HG03342 (cell line): ENCODE measurements at regions not wholly inside any gene's neighbourhood (a gene's known extent, or its start where the extent isn't known, plus 50 kb on each side); places are given as distances from the start of the nearest gene placed in this dataset.
"Not testable (repeated sequence)": the region's sequence is repeated elsewhere in the genome, so short reads cannot be mapped to it uniquely, and the experiment has no call there.

ENCODE experiments used
- ATAC-seq: cut with Tn5 transposase; IDR thresholded peaks from one replicate; pipeline ENCODE4 v1.9.1; 2021; ENCODE audit warnings: mild to moderate bottlenecking, moderate library complexity; ENCODE audit not compliant: unreplicated experiment

DNA sequence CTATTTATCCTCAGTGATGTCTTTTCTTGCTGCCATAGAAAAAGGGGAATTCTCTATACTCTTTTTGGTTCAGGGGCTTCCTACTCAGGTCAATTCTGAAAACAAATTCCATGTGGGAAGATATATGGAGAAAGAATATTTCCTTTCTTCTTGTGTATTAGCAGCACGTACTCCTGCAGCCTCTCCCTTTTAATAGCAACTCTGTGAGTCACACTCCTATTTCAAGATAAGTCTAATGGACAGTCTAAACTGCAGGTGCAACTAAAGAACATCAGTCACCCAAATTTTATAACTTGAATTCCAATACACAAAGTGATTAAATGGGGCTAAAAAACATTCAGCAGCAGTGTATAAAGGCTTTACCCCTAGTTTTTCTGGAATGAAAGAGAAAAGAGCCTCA is 942.2 kb downstream of the CNTNAP5 start:
- no peak for ATAC-seq

DNA sequence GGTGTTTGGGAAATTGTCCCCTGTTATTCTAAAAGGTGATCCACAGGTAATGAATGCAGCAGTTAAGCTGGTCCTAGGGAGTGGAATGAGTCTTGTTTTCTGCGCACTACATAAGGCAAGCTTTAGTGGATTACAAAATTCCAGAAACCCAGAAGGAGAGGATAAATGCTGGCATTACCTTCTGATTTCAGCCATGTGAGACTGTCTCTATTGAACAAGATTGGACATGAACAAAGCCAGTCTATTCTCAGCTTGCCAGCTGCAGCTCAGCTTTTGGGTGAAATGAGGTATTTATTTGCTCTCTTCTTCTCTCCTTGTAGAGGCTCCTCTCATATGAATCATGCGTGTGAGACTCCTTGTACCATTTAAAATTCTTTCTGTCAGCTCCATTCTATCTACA is 944.9 kb downstream of the CNTNAP5 start:
- ATAC-seq, result no peak

DNA sequence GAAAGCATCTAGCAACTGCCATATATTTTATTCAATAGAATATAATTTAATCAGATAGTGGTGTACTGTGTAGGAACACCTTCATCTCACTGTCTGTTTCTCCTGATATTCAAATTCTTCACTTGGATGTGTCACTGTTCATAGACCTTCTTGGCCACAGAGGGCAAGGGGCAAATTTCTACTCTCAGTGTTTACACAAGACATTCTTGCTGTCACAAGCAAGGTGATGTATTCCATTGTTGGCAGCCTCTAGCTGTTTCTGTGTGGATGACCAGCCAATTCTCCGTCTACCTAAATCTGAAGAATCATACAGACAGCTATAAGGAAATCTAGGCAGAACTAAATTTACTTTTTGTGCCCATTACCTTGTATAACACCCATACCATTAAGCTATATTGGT is 948.3 kb downstream of the CNTNAP5 start:
- ATAC-seq, result no peak

DNA sequence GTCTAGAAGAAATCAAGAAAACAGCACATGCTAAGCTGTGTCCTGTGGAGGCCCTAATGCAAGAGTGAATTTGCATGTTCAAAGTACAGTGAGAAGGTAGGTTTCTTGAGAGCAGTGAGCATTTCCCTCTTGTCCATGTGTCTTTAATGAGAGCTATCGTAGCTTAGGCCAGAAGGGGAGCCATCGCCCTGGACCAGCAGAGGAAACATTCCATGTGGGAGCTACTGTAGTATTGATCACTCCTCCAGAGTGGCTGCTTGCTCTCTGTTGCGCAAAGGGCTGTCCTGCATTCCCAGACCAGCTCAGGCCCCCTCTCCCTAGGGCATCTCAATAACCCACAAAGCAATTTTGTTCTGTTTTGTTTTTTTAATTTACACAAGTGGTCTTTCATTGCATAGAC is 950.1 kb downstream of the CNTNAP5 start:
- ATAC-seq, result no peak

DNA sequence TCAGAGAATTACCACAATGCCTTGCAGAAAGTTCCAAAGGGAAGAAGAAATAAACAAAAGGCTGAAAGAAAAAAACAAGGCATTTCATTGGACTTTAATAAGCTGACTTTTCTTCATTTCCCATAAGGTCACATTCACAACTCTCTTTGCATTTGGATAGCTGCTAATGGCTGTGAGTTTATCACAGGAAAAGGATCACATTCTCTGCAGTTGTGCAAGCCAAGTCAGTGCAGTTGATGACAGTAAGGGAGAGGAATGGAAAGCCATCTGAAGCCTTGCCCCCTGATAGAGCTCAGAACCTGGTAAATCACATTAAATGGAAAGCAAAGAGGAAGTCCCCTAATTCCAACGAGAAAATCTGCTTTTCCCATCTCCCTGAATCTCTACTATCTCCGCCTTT is 950.6 kb downstream of the CNTNAP5 start:
- no peak for ATAC-seq

DNA sequence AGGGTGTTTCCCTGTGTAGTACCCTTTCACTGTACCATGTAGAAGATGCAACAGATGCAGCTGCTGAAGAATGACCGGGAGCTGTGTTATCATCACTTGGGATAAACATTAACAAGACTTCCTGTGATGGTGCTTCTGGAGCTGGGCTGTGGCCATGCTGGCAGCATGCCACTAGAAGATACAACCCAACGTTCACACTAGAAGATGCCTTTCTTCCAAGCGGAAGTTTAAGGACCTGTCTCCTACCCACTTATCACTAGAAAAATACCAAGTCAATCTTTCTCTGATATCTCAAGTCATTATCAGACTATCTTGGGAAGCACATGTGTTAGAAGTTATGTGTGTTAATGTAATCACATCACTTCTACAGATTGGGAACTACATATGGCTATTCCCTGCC is 953.5 kb downstream of the CNTNAP5 start:
- no peak for ATAC-seq

DNA sequence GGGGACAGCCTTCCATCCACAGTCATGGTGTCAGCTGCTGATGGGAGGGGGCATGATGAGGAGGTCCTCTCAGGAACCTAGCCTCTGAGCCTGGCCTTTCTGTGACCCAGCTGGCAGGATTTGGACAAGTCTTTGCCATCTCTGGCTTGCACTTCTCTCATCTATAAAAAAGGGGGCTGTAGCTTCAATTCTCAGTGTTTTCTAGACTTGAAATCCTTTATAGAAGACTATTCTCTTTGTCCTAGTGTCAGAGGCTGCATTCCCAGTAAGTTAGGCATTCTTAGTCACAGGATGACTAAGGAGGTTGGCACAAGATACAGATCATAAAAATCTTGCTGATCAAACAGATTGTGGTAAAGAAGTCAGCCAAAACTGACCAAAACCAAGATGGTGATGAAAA is 958.5 kb downstream of the CNTNAP5 start:
- no peak for ATAC-seq

DNA sequence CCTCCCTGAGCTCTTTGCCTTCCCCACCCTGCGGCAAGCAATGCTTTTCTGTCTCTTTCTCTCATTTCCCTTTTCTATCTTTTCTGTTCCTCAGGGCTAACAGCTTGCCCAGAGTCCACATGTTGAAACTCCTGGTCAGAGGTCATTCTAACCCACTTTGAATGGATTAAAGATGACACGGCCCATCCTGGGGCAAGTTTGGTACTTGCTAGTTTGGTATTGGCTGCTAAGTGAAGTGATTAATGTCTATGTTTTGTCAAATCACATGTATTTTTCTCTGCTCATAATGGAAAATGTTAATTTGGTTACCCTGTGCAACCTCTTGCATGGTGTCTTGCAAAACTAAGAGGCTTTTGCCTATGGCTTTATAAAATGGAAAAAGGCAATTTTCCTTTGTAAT is 960.2 kb downstream of the CNTNAP5 start:
- ATAC-seq, result no peak

DNA sequence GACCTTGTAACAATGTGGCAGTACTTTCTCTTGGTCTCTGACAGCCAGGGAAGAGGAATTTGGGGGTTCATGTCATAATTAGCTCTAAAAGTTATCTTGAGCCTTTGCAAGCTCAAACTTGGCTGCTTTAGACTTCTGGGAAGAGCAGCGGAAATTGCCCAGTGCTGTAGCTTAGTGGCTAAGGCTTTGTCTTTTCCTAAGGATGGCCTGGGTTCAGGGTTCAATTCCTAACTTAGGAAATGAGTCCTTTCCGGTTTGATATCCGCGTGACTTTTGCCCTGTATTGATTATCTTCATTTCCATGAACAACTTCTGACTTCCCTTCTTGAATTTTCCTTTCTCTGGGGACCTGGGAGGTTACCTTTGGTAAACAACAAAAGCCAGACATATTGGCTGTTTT is 961.0 kb downstream of the CNTNAP5 start:
- ATAC-seq, result no peak

DNA sequence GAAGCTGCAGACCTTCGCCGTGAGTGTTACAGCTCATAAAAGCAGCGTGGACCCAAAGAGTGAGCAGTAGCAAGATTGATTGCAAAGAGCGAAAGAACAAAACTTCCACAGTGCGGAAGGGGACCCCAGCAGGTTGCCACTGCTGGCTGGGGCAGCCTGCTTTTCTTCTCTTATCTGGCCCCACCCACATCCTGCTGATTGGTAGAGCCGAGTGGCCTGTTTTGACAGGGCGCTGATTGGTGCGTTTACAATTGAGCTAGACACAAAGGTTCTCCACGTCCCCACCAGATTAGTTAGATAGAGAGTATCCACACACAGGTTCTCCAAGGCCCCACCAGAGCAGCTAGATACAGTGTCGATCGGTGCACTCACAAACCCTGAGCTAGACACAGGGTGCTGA is 961.8 kb downstream of the CNTNAP5 start:
- not testable (repeated sequence) for ATAC-seq

DNA sequence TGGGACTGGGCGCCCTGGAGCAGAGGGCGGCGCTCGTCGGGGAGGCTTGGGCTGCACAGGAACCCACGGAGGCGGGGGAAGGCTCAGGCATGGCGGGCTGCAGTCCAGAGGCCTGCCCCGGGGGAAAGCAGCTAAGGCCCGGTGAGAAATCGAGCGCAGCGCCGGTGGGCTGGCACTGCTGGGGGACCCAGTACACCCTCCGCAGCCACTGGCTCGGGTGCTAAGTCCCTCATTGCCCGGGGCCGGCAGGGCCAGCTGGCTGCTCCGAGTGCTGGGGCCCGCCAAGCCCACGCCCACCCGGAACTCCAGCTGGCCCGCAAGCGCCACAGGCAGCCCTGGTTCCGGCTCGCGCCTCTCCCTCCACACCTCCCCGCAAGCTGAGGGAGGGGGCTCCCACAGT is 962.3 kb downstream of the CNTNAP5 start:
- ATAC-seq, result not testable (repeated sequence)

DNA sequence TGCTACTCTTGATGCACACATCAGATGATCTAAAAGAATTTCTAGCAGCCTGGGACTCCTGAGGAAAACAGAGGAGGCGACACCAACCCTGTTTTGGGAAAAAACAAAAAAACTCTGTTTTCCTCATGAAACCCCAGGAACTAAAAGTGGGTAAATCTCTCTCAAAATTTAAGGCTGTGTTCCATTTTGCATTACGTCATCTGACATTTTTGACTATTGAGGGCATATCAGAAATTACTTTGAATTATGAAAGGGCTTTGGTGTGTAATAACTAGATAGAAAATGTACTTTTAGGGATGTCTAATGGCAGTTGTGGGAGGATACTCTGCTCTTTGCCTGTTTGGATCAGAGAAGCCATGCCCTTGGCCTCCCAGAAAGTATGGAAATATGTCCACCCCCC is 963.0 kb downstream of the CNTNAP5 start:
- no peak for ATAC-seq

DNA sequence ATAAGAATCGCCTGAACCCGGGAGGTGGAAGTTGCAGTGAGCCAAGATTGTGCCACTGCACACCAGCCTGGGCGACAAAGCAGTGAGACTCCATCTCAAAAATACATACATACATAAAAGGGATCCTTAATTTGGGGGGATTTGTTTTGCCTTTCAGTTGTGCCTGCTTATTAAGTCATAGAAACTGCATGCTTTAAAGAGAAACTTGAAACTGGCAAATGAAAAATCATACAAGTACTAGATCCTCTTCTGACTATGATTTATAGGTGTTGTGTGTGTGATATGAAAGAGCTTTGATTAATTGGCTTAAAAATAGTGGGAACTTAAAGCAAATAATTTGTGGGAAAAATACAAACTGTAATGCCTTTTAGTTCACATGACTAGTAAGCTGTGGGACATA is 963.7 kb downstream of the CNTNAP5 start:
- ATAC-seq, result no peak

DNA sequence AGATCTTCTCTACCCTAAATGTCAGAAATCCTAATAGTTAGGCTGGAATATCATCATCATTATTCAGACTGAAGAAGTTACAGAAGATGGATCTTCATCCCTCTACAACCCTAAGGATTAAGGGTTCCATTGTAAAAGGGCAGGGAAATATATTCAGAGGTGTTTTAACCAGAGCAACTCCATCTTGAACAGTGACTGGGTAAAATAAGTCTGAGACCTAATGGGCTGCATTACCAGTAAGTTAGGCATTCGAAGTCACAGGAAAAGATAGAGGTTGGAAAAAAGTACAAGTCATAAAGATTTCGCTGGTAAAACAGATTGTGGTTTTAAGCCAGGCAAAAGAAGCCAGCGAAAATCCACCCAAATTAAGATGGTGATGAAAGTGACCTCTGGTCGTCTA is 968.7 kb downstream of the CNTNAP5 start:
- no peak for ATAC-seq

DNA sequence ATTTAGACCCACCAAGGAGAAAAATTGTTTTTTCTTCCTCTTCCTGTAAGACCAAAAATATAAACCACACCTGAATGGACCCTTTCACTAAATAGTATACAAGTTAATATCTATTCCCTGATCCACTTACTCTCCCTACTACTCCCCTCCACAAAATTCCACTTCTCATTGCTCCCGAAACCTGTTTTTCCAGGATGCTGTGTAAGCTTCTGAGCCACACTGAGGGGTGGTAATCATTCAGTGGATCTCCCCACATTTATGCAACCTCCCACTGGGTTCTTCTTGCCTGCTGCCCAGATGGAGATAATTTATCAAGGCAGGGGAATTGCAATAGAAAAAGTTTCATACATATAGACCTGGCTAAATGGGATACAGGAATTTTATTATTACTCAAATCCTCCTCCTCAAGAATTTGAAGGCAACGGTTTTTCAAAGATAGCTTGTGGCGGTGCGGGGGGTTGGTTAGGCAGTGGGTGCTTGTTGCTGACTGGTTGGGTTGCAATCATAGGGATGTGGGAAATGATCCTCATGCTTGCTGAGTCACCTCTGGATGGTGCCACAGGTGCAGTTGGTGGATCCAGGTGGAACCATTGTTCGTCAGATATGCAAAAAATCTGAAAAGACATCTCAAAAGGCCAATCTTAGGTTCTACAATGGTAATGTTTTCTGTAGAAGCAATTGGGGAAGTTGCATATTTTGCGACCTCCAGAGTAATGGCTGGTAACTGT is 970.3 kb downstream of the CNTNAP5 start:
- ATAC-seq, result no peak

DNA sequence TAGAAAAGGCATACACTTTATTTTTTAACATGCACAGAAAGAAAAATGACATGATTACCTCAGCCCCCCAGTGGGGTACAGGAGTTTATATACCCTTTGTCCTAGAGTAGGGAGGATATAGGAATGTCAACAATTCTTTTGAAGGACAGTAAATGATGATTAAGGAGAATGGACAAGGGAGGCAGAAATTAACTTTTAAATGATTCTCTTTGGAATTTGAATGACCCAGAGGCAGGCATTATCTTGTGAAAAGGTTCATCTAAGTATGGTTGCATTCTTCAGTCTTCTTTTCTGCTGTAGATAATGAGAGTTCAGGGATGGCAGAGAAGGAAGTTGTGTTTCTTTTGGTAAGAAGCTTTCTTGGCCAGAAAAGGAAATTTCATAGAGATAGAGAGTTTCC is 971.3 kb downstream of the CNTNAP5 start:
- ATAC-seq, result no peak

DNA sequence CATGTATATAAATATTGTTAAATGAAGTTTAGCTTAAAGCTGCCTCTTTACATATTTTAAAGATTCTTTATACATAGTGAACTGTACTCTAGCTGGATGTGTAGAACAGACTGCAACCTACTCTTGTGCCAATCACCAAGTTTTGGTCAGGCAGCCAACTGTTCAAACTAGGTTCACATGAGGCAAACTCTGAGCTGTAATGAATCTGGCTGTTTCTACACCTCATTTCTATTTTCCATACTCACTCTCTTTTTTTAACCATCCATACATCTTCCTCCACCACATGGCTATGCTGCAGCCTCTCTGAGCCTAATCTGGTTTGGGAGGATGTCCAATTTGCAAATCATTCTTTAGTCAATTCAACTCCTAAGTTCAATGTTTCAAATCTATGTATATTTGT is 974.8 kb downstream of the CNTNAP5 start:
- no peak for ATAC-seq

DNA sequence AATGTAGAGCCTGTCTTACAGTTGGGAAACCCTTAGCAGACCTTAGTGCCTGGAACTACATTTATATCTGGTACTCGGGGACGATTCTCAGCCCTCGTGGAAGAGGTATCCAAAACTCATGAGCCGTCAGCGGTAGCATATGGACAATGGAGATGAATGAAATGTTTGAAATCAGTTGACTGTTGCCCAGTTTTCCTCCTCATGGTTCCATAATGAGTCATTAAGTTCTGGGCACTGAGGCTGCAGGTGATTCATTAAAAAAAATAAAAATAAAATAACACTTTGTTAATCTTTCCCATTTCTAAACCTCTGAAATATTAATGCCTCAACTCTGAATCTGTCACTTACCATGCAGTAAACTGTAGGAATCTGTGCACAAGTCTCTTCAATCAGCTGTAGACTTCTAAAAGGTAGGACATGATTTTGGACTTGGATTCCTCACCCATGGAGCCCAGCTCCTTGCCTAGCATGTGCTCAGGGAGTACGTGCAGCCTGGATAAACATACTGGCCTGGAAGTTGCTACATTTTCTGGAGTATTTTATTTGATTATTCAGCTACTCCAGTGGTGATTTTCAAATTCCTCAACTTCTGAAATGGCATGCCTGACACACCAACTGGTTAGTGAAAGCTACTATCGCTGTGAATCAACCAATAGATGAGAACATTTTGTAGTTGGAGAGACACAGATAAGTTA is 979.2 kb downstream of the CNTNAP5 start:
- no peak for ATAC-seq

DNA sequence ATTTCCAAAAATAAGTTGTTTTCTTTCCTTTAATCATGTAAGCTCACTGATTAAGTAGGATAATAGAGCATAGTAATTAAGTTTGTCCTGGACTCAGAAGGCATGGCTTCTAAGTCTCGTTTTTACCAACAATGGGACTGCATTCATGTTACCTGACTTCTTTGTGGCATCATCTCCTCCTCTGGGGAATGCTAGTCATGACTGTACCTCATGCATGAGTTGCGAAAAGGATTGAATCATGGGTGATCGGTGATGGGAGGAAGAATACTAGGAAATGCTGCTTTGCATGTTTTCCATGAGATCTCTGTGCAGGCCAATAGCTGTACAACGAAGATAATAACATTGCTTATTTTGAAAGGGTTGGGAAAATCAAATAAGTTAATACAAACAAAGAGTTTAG is 981.6 kb downstream of the CNTNAP5 start:
- ATAC-seq, result no peak

DNA sequence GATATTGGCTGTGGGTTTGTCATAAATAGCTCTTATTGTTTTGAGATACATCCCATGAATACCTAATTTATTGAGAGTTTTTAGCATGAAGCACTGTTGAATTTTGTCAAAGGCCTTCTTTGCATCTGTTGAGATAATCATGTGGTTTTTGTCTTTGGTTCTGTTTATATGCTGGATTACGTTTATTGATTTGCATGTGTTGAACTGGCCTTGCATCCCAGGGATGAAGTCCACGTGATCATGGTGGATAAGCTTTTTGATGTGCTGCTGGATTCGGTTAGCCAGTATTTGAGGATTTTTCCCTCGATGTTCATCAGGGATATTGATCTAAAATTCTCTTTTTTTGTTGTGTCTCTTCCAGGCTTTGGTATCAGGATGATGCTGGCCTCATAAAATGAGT is 1003.6 kb downstream of the CNTNAP5 start:
- ATAC-seq, result not testable (repeated sequence)

DNA sequence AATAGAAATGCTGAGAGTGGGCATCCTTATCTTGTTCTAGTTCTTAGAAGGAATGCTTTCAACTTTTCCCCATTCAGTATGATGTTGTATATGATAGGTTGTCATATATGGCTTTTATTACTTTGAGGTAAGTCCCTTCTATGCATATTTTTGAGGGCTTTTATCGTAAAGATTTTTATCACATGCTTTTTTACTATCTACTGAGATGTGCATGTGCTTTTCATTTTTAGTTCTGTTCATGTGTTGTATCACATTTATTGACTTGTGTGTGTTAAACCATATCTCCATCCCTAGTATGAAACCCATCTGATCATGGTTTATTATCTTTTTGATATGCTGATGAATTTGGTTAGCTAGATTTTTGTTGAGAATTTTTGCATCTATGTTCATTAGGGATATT is 1008.8 kb downstream of the CNTNAP5 start:
- ATAC-seq, result no peak

DNA sequence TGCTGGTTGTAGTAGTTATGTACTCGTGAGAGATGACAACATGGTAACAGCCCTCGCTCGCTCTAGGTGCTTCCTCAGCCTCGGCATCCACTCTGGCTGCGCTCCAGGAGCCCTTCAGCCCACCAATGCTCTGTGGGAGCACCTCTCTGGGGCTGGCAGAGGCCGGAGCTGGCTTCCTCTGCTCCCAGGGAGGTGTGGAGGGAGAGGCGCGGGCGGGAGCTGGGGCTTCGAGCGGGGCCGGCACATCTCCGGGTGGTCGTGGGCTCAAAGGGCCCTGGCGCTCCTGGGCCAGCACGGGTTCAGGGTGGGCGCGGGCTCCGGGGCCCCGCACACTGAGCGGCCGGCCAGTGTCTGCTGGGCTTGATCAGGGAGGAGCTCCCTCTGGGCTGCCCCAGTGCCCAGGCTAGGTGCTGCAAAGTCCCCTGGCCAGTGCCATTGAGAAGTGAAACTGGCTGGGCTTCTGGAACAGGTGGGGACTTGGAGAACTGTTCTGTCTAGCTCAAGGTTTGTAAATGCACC is 1012.1 kb downstream of the CNTNAP5 start:
- no peak for ATAC-seq

DNA sequence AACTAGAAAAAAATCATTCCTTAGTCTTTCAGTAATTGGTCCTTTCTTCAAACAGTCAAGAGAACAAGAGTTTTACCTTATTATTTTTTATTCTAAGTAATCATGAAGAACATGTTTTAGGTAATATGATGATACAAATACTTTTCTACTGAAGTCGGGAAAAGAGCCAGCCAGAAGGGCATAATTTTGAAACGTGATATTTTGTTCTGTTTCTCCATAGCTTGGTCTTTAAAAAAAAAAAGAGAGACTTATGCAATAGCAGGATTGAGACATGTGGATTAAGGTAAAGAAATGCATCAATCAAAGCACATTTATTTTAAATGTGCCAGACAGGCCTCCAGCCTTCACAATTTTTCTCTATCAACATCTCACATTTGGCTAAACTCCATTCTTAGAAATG is 1016.8 kb downstream of the CNTNAP5 start:
- ATAC-seq, result no peak
